Adrenal gland (tissue), 5 donors: ENCODE measurements at regions not wholly inside any gene's neighbourhood (a gene's known extent, or its start where the extent isn't known, plus 50 kb on each side); places are given as distances from the start of the nearest gene placed in this dataset.

Experiments
- CTCF ChIP-seq, 6 experiments: fragments of 450-650 bp in 4 of 6; fragments of 200-600 bp in 2 of 6; sonication (generic) in 1 of 6; IDR thresholded peaks; 1 replicate in 5 of 6; 2 replicates in 1 of 6; pipeline versions ENCODE4 v1.5.1 to v1.8.0; 2016 to 2021; ENCODE audit warnings: antibody characterized with exemption in 6 of 6, mild to moderate bottlenecking in 2 of 6, moderate library complexity in 1 of 6
- POLR2A ChIP-seq, 2 donors: fragments of 450-650 bp; IDR thresholded peaks; one replicate each; pipeline ENCODE4 v1.6.1; 2017; ENCODE audit warnings: antibody characterized with exemption in 2 of 2, mild to moderate bottlenecking in 2 of 2, moderate library complexity in 1 of 2
- donor health status: DM: no; HTN: no; CAD: no.

DNA sequence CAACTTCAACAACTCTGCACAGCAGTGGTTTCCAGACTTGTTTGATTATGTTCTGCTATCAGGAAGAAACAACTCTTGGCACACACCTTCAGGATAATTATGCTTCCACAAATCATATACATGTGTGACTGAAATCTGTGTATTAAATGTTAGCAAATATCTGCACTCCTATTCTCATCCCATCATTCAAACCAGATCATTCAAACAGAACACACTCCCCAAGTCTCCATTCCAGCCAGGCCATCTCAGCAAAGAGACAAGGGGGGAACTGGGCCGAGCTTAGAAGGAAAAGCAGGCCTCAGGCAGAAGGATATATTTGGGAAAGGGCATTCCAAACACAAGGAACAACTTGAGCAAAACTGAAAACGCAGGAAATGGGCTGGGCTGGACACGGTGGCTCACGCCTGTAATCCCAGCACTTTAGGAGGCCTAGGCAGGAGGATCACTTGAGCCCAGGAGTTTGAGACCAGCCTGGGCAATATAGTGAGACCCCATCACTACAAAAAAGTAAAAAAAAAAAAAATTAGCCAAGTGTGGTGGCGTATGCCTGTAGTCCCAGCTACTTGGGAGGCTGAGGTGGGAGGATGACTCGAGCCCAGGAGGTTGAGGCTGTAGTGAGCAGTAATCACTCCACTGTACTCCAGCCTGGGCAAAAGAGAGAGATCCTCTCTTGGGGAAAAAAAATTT lies 62.7 kb downstream of the ZFP36L2 start:
- TF ChIP-seq CTCF (IDR thresholded peaks at IDR 0.05) (no peak), POLR2A (IDR thresholded peaks at IDR 0.05) (no peak)
